Activated T-helper 2 cell treated with anti-CD3 and anti-CD28 coated beads, Interferon-gamma antibody, Interleukin-2, Interleukin-4, amounts not matched to agents 10 μg/mL and 5 μg/mL and 100 μg/mL, durations not matched to agents 14 hours and 24 hours and 36 hours (primary cell): ENCODE measurements at regions not wholly inside any gene's neighbourhood (a gene's known extent, or its start where the extent isn't known, plus 50 kb on each side); places are given as distances from the start of the nearest gene placed in this dataset.

Source experiments
- DNase-seq: peaks from one replicate; pipeline ENCODE4 v3.0.0; 2021; ENCODE audit warnings: low spot score
- H3K27ac Mint-ChIP-seq: one replicate; pipeline ENCODE4 v1.8.0; 2021; ENCODE audit warnings: mixed read lengths
- H3K27me3 Mint-ChIP-seq: one replicate; pipeline ENCODE4 v1.8.0; 2021; ENCODE audit warnings: low read depth, mixed read lengths
- H3K36me3 Mint-ChIP-seq: one replicate; pipeline ENCODE4 v1.8.0; 2021; ENCODE audit warnings: low read depth, mixed read lengths
- H3K4me1 Mint-ChIP-seq: one replicate; pipeline ENCODE4 v1.8.0; 2021; ENCODE audit warnings: low read depth, mixed read lengths
- H3K4me3 Mint-ChIP-seq: one replicate; pipeline ENCODE4 v1.8.0; 2021; ENCODE audit warnings: low read depth, mild to moderate bottlenecking, moderate library complexity, mixed read lengths
- H3K9me3 Mint-ChIP-seq: one replicate; pipeline ENCODE4 v1.8.0; 2021; ENCODE audit warnings: mixed read lengths
- intact Hi-C: fragments of 100-400 bp; cut with micrococcal nuclease; formaldehyde crosslinking; loops from one replicate; pipeline ENCODE4 v1.15.1; 2023

- peaks cover 14% of the 10 kb centered on the region for H3K4me1 Mint-ChIP-seq
- H3K4me3 Mint-ChIP-seq, result no peak overlapping the region
- no peak overlapping the region for H3K27ac Mint-ChIP-seq
- H3K27me3 Mint-ChIP-seq, result peaks cover 2% of the 10 kb centered on the region
- H3K9me3 Mint-ChIP-seq, result no peaks in the 10 kb centered on the region
- H3K36me3 Mint-ChIP-seq, result no peaks in the 10 kb centered on the region
- intact Hi-C loops, result no loop called here
- no peak for DNase-seq
Observed at GRCh38 chr14:34023824-34024767, 73.2 kb upstream of the EGLN3 start.

DNA sequence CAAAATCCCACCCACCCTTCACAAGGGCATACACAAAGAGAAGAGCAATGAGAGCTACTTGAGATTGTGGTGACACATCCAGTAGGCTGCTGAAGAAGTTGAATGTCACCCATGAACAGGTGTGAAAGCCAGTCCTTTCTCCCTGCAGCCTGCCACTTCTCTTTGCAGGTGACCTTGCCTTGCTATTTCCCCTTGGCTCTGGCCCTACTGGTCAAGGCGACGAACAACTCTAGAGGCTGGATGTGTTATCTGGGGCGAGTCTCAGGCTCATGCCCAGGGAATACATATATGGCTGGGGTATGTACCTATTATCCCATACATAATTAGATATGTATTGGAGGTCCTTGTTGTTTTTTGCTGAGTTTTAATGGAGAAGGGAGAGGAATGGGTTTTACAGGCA is 70.2 kb upstream of the EGLN3 start:
- intact Hi-C loops, result no loop called here
- no peak overlapping the region for H3K27ac Mint-ChIP-seq
- H3K4me3 Mint-ChIP-seq, result no peak overlapping the region
- DNase-seq, result no peak
- no peaks in the 10 kb centered on the region for H3K36me3 Mint-ChIP-seq
- H3K27me3 Mint-ChIP-seq, result no peaks in the 10 kb centered on the region
- peaks cover 29% of the 10 kb centered on the region for H3K4me1 Mint-ChIP-seq
- no peaks in the 10 kb centered on the region for H3K9me3 Mint-ChIP-seq

DNA sequence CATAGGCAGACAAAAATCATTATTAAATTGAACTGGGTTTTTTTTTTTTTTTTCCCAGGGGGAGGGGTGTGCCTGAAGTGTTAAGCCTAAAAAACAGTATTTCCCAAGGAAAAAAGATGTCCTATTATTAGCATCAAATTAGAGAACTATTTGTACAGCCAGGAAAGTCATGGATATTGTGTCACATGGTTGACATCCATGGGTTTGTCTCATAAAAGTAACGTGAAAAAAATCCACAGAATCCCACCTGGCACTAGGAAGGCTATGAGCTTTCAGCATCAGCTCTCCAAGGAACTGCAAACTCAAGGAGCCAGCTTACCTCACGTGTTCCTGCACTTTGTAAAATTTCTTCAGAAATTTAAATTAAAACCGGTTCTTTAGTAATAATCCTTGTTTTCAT is 69.1 kb upstream of the EGLN3 start:
- Mint-ChIP-seq H3K27ac (no peak overlapping the region), H3K4me1 (peaks cover 29% of the 10 kb centered on the region), H3K4me3 (no peak overlapping the region), H3K27me3 (no peaks in the 10 kb centered on the region), H3K9me3 (no peaks in the 10 kb centered on the region), H3K36me3 (no peaks in the 10 kb centered on the region)
- DNase-seq, result no peak
- intact Hi-C loops, result no loop called here

DNA sequence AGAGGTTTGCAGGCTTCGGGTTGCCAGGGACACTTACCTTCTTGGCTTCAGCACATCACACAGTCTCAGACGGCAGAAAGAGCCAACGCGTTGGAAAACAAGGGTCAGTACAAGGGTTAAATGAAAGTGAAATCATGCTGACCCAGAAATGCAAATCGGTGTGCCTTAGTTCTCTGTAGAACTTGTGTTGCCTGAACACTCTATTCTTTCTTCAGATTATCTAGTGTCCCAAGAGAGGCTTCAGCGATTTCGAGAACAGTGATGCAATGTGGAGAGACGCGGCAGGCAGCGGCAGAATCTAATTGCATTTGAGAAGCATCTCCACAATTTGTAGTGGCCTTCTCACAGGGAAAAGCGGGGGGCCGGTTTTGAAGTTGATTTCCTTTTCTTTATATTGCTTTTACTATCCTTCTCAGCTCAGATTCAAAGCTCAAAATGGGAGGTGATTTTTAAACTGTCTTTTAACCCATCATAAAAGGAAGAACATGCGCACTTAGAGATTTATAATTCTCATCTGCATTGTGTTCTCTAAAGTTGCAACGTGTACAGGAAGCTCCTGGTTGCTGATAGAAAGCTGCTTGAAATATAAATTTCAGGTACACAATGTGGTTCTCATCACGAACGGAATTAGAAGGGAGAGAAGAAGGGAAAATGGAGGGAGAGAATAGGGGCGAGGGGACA is 67.8 kb upstream of the EGLN3 start:
- intact Hi-C loops, result loop anchor here (1.0 to 10.0 kb wide), 7 partner anchors 24 to 184 kb away; partner anchors contain the start of gene EGLN3
- H3K27ac Mint-ChIP-seq, result peak overlapping the region; percentile 93
- H3K4me1 Mint-ChIP-seq, result peaks cover 34% of the 10 kb centered on the region
- H3K27me3 Mint-ChIP-seq, result no peaks in the 10 kb centered on the region
- no peaks in the 10 kb centered on the region for H3K9me3 Mint-ChIP-seq
- DNase-seq, result peak; percentile 9
- H3K4me3 Mint-ChIP-seq, result peak overlapping the region; percentile 82
- peaks cover 4% of the 10 kb centered on the region for H3K36me3 Mint-ChIP-seq

DNA sequence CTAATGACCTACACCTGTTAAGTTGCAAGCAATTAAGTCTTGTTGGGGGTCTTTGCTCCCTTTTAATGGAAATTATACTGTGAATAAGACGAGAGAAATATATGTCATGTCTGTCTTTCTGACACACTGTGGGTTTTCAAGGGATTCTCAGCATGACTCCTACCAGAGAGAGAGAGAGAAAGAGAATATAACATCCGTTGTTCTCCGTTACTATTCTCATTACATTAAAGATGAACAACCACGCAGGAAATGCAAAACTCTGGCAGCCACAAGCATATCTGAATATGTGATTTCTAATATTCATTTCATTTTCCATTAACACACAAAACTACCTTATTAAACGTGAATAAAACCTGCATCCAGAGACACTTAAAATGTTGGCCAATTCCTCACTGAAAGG is 67.3 kb upstream of the EGLN3 start:
- Mint-ChIP-seq H3K9me3 (no peaks in the 10 kb centered on the region), H3K4me3 (peak overlapping the region; percentile 82), H3K36me3 (peaks cover 6% of the 10 kb centered on the region), H3K27me3 (no peaks in the 10 kb centered on the region), H3K4me1 (peaks cover 39% of the 10 kb centered on the region), H3K27ac (peak overlapping the region; percentile 93)
- intact Hi-C loops, result loop anchor here (1.0 to 10.0 kb wide), 7 partner anchors 25 to 185 kb away; partner anchors contain the start of gene EGLN3
- no peak for DNase-seq

DNA sequence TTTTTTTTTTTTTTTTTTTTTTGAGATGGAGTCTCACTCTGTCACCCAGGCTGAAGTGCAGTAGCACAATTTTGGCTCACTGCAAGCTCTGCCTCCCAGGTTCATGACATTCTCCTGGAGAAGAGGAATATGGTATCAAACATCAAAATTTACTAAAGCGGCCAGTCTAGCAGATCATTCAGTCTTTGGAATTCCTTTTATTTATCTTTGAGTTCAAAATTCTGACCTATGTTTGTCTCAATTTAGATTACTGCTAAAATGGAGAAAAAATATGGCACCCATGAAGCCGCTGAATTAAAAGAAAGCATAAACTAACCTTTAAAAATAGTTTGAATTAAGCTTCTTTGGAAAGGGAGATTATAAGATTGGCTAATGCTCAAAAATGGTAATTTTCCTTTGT is 64.5 kb upstream of the EGLN3 start:
- H3K36me3 Mint-ChIP-seq, result peaks cover 26% of the 10 kb centered on the region
- H3K27ac Mint-ChIP-seq, result no peak overlapping the region
- H3K9me3 Mint-ChIP-seq, result peaks cover 10% of the 10 kb centered on the region
- no peak overlapping the region for H3K4me3 Mint-ChIP-seq
- intact Hi-C loops, result loop anchor here (5.0 to 10.0 kb wide), 2 partner anchors 38 to 181 kb away; no protein-coding TSS in a partner anchor
- peaks cover 52% of the 10 kb centered on the region for H3K4me1 Mint-ChIP-seq
- H3K27me3 Mint-ChIP-seq, result no peaks in the 10 kb centered on the region
- no peak for DNase-seq

DNA sequence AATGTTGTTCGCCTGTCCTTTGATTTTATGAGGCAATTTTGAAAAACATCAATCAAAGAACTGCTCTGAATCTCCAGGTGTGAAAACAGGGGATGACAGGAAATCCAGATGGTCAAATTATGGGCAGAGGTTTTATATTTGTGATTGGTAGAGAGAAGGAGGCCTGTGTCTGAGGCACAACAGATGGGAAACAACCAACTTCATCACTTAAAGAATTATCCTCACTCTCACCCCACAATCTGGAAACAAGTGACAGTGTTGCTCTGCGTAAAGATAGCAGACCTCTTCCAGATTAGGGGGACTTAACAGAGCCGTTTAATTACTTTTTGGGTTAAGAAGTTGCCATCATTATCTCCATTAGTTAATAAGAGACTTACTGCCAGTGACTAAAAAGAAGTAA is 64.1 kb upstream of the EGLN3 start:
- Mint-ChIP-seq H3K9me3 (peaks cover 14% of the 10 kb centered on the region), H3K4me3 (peak overlapping the region; percentile 0), H3K4me1 (peaks cover 52% of the 10 kb centered on the region), H3K27ac (no peak overlapping the region), H3K36me3 (peaks cover 30% of the 10 kb centered on the region), H3K27me3 (peaks cover 3% of the 10 kb centered on the region)
- no peak for DNase-seq
- intact Hi-C loops, result loop anchor here (5.0 to 10.0 kb wide), 2 partner anchors 38 to 180 kb away; no protein-coding TSS in a partner anchor

- Mint-ChIP-seq H3K4me3 (peak overlapping the region; percentile 13), H3K27ac (peak overlapping the region; percentile 81), H3K36me3 (peaks cover 35% of the 10 kb centered on the region), H3K27me3 (peaks cover 3% of the 10 kb centered on the region), H3K4me1 (peaks cover 43% of the 10 kb centered on the region), H3K9me3 (peaks cover 20% of the 10 kb centered on the region)
- intact Hi-C loops, result loop anchor here (1.0 to 10.0 kb wide), 2 partner anchors 30 to 179 kb away; no protein-coding TSS in a partner anchor
- DNase-seq, result no peak
Observed at GRCh38 chr14:34013721-34014060, 62.8 kb upstream of the EGLN3 start.

DNA sequence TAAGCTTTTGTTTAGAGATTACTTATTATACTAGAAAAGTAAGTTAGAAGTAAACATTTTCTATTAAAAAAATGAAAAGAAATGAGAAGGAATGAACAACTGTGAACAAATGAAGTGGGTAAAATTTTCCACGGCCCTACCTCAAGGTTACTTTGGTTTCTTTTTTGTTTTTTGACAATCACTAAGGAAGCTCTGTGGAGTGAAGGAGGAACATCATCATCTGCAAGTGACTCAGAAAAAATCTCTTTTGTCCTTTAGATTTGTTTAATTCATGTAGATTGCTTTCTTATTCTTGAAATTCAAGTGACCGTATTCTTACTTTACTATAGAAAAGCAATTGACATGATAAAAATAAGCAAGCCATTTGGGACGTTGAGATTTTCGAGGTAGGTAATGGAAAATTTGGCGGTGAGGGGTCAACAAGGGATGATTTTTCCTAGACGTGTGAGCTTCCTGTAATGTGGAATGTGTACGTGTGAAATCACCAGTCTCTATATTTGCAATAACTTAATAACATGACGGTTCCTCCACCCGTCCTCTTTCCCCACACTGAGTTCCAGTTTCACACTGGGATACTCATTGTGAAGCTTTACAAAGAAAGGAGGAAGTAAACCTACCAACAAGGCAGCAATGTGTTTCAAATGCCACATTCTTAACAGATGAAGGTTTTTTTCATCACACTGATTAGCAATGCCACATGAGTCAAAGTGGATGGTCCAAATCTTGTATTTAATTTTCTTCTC is 62.3 kb upstream of the EGLN3 start:
- peaks cover 37% of the 10 kb centered on the region for H3K4me1 Mint-ChIP-seq
- H3K4me3 Mint-ChIP-seq, result no peak overlapping the region
- H3K9me3 Mint-ChIP-seq, result peaks cover 20% of the 10 kb centered on the region
- intact Hi-C loops, result loop anchor here (1.0 to 10.0 kb wide), 2 partner anchors 30 to 178 kb away; no protein-coding TSS in a partner anchor
- no peak for DNase-seq
- H3K27me3 Mint-ChIP-seq, result peaks cover 3% of the 10 kb centered on the region
- peak overlapping the region; percentile 81 for H3K27ac Mint-ChIP-seq
- peaks cover 35% of the 10 kb centered on the region for H3K36me3 Mint-ChIP-seq

DNA sequence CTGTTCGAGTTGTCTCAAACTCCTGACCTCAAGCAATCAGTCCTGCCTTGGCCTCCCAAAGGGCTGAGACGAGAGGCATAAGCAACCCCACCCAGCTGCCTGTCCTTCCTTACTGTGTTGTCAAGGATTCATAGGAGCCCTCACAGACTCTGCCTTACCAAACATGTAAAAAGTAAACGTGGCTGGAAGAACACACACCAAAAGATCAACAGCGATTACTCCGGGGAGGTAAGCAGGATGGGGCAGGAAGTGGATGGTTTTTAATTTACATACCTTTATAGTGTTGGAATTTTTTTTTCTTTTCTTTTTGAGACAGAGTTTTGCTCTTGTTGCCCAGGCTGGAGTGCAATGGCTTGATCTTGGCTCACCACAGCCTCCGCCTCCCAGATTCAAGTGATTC is 61.5 kb upstream of the EGLN3 start:
- Mint-ChIP-seq H3K36me3 (peaks cover 35% of the 10 kb centered on the region), H3K9me3 (peaks cover 20% of the 10 kb centered on the region), H3K4me1 (peaks cover 34% of the 10 kb centered on the region), H3K27me3 (peaks cover 6% of the 10 kb centered on the region), H3K27ac (peak overlapping the region; percentile 34), H3K4me3 (no peak overlapping the region)
- no peak for DNase-seq
- intact Hi-C loops, result loop anchor here (10.0 kb wide), 1 partner anchor 178 kb away; no protein-coding TSS in a partner anchor

DNA sequence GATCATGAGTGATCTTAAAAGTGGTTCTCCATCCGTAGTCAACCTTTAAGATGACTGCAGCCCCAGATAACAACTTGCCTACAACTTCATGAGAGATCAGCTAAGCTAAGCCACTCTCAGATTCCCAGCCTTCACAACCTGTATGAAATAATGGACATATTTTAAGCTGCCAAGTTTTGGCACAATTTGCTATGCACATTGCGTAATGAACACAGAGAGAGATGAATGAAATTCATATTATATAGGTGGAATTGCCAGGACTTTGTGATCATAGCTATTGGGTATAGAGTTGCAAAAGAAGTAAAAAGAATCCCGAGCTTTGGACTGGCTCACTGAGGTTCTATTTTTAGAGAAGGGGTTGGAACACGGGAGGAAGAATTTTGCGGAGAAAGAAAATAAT is 59.1 kb upstream of the EGLN3 start:
- Mint-ChIP-seq H3K36me3 (peaks cover 38% of the 10 kb centered on the region), H3K27ac (no peak overlapping the region), H3K9me3 (peaks cover 20% of the 10 kb centered on the region), H3K4me1 (peaks cover 31% of the 10 kb centered on the region), H3K27me3 (peaks cover 8% of the 10 kb centered on the region), H3K4me3 (no peak overlapping the region)
- intact Hi-C loops, result loop anchor here (10.0 kb wide), 1 partner anchor 175 kb away; no protein-coding TSS in a partner anchor
- no peak for DNase-seq

DNA sequence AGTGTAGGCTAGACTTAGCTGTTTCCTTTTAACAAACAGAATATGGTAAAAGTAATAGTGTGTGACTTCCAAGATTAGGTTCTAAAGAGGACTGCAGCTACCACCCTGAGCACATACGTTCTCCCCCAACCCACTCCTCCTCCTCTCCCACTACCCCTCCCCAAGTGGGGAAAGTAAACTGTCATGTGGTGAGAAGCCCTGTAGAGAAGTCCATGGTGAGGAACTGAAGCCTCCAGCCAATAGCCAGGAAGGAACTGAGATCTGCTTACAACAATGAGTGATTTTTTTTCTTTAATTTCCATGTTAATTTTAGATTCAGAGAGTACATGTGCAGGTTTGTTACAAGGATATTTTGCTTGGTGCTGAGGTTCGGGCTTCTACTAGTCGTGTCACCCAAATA is 57.0 kb upstream of the EGLN3 start:
- H3K36me3 Mint-ChIP-seq, result peaks cover 35% of the 10 kb centered on the region
- peaks cover 18% of the 10 kb centered on the region for H3K4me1 Mint-ChIP-seq
- no peak for DNase-seq
- H3K9me3 Mint-ChIP-seq, result peaks cover 20% of the 10 kb centered on the region
- peaks cover 11% of the 10 kb centered on the region for H3K27me3 Mint-ChIP-seq
- no peak overlapping the region for H3K4me3 Mint-ChIP-seq
- H3K27ac Mint-ChIP-seq, result no peak overlapping the region
- intact Hi-C loops, result no loop called here
